ENCODE measurements at regions not wholly inside any gene's neighbourhood (a gene's known extent, or its start where the extent isn't known, plus 50 kb on each side); places are given as distances from the start of the nearest gene placed in this dataset.

DNA sequence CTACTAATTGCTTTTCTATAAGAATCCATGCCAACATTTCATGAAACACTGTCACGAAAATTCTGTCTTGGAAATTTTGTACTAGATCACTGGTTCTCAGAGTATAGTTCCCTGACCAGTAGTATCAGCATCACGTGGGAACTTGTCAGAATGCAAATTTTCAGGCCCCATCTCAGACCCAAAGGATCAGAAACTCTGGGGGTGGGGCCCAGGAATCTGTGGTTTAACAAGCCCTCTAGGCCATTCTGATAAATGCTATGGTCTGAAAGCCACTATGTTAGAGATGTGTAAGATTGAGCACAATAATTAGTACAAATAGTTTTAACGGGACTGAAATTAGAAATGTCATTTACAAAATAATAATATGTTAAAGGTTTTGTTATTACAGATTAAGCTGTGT lies 615.7 kb upstream of the ARRDC3 start:
- TF ChIP-seq, protein P1, sequence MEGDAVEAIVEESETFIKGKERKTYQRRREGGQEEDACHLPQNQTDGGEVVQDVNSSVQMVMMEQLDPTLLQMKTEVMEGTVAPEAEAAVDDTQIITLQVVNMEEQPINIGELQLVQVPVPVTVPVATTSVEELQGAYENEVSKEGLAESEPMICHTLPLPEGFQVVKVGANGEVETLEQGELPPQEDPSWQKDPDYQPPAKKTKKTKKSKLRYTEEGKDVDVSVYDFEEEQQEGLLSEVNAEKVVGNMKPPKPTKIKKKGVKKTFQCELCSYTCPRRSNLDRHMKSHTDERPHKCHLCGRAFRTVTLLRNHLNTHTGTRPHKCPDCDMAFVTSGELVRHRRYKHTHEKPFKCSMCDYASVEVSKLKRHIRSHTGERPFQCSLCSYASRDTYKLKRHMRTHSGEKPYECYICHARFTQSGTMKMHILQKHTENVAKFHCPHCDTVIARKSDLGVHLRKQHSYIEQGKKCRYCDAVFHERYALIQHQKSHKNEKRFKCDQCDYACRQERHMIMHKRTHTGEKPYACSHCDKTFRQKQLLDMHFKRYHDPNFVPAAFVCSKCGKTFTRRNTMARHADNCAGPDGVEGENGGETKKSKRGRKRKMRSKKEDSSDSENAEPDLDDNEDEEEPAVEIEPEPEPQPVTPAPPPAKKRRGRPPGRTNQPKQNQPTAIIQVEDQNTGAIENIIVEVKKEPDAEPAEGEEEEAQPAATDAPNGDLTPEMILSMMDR (conservative IDR thresholded peaks at IDR 0.05): no peak
- no peak for TF ChIP-seq ZFX (IDR thresholded peaks at IDR 0.05)
